Endothelial cell (in vitro differentiated cells): ENCODE measurements at regions not wholly inside any gene's neighbourhood (a gene's known extent, or its start where the extent isn't known, plus 50 kb on each side); places are given as distances from the start of the nearest gene placed in this dataset.

Experiments used
- DNase-seq: peaks from one replicate; pipeline ENCODE4 v3.0.0; 2021; ENCODE audit warnings: low spot score
- H3K27ac Mint-ChIP-seq: one replicate; pipeline ENCODE4 v1.8.0; 2021; ENCODE audit warnings: mixed read lengths, inconsistent platforms; ENCODE audit not compliant: unreplicated experiment
- H3K27me3 Mint-ChIP-seq: one replicate; pipeline ENCODE4 v1.8.0; 2021; ENCODE audit warnings: mild to moderate bottlenecking, moderate library complexity, mixed read lengths, inconsistent platforms; ENCODE audit not compliant: unreplicated experiment
- H3K36me3 Mint-ChIP-seq: one replicate; pipeline ENCODE4 v1.8.0; 2021; ENCODE audit warnings: mild to moderate bottlenecking, low read depth, mixed read lengths, inconsistent platforms; ENCODE audit not compliant: unreplicated experiment
- H3K4me1 Mint-ChIP-seq: one replicate; pipeline ENCODE4 v1.8.0; 2021; ENCODE audit warnings: mild to moderate bottlenecking, mixed read lengths, inconsistent platforms; ENCODE audit not compliant: unreplicated experiment
- H3K4me3 Mint-ChIP-seq: one replicate; pipeline ENCODE4 v1.8.0; 2021; ENCODE audit warnings: mild to moderate bottlenecking, mixed read lengths, inconsistent platforms; ENCODE audit not compliant: unreplicated experiment
- H3K9me3 Mint-ChIP-seq: one replicate; pipeline ENCODE4 v1.8.0; 2021; ENCODE audit warnings: mixed read lengths, inconsistent platforms; ENCODE audit not compliant: unreplicated experiment
- TF ChIP-seq, protein P1 (sequence below): fragments of 200-600 bp; sonication (generic); IDR thresholded peaks from one replicate; pipeline ENCODE4 v1.5.0; 2021; ENCODE audit warnings: antibody characterized with exemption; ENCODE audit not compliant: unreplicated experiment

GRCh38 chr4:96776920-96777527, 937.1 kb downstream of the PDHA2 start:
- Mint-ChIP-seq H3K36me3 (no peaks in the 10 kb centered on the region), H3K4me1 (no peaks in the 10 kb centered on the region), H3K27me3 (peaks cover 3% of the 10 kb centered on the region), H3K9me3 (no peaks in the 10 kb centered on the region), H3K27ac (no peak overlapping the region), H3K4me3 (no peak overlapping the region)
- no peak for DNase-seq
- TF ChIP-seq, protein P1, sequence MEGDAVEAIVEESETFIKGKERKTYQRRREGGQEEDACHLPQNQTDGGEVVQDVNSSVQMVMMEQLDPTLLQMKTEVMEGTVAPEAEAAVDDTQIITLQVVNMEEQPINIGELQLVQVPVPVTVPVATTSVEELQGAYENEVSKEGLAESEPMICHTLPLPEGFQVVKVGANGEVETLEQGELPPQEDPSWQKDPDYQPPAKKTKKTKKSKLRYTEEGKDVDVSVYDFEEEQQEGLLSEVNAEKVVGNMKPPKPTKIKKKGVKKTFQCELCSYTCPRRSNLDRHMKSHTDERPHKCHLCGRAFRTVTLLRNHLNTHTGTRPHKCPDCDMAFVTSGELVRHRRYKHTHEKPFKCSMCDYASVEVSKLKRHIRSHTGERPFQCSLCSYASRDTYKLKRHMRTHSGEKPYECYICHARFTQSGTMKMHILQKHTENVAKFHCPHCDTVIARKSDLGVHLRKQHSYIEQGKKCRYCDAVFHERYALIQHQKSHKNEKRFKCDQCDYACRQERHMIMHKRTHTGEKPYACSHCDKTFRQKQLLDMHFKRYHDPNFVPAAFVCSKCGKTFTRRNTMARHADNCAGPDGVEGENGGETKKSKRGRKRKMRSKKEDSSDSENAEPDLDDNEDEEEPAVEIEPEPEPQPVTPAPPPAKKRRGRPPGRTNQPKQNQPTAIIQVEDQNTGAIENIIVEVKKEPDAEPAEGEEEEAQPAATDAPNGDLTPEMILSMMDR, result no peak

DNA sequence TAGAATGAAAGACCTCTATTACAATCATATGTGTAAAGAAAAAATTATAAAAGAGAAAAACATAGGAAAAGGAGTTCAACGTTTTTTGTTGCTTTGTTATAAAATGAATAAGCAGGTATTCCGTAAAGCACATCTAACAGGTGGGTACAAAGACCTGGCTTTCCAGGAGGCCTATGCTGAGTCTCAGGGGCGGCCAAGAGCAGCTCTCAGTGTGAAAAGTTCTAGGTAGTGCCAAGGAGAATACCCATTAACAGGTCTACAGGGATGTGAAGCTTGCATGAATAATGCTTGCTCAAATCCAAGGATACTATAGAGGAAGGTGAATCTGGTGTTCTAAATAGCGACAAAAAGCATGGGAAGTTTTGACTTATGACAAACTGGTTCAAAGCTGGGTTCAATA, 944.4 kb downstream of the PDHA2 start:
- Mint-ChIP-seq H3K27me3 (peaks cover 1% of the 10 kb centered on the region), H3K4me1 (peaks cover 3% of the 10 kb centered on the region), H3K9me3 (no peaks in the 10 kb centered on the region), H3K36me3 (no peaks in the 10 kb centered on the region), H3K4me3 (no peak overlapping the region), H3K27ac (no peak overlapping the region)
- no peak for DNase-seq
- TF ChIP-seq, protein P1, result no peak

DNA sequence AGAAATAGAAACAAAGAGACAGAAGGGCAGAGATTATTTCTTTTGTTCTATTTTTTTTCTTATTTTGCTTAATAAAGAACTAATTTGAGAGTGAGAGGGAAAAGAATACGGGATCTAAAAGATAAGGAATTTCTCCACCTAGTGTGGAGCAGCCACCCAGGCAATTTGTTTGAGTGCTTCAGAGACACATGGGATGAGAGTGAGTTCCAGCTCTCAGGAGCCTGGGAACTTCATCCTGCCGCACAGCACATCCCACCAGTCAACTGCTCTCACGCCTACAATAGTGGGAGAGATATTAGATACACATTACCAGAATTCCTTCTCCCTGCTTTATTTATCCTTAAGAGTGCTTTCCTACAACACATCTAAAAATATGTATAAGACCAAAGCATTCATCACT, 946.4 kb downstream of the PDHA2 start:
- Mint-ChIP-seq H3K27me3 (no peaks in the 10 kb centered on the region), H3K4me3 (no peak overlapping the region)

GRCh38 chr4:96787766-96788165, 947.9 kb downstream of the PDHA2 start:
- DNase-seq, result no peak
- Mint-ChIP-seq H3K4me3 (no peak overlapping the region), H3K9me3 (no peaks in the 10 kb centered on the region), H3K4me1 (peaks cover 3% of the 10 kb centered on the region), H3K27ac (no peak overlapping the region), H3K27me3 (no peaks in the 10 kb centered on the region), H3K36me3 (no peaks in the 10 kb centered on the region)
- TF ChIP-seq, protein P1, result no peak

More for the DNA sequence above, 946.4 kb downstream of the PDHA2 start:
- Mint-ChIP-seq H3K36me3 (no peaks in the 10 kb centered on the region), H3K9me3 (no peaks in the 10 kb centered on the region), H3K4me1 (peaks cover 3% of the 10 kb centered on the region), H3K27ac (no peak overlapping the region)
- TF ChIP-seq, protein P1, result no peak
- DNase-seq, result no peak

- Mint-ChIP-seq H3K27me3 (no peaks in the 10 kb centered on the region), H3K36me3 (no peaks in the 10 kb centered on the region), H3K4me3 (no peak overlapping the region), H3K9me3 (no peaks in the 10 kb centered on the region), H3K27ac (no peak overlapping the region), H3K4me1 (no peaks in the 10 kb centered on the region)
- no peak for DNase-seq
- TF ChIP-seq, protein P1, result no peak
Observed at GRCh38 chr4:96809563-96809962, 969.7 kb downstream of the PDHA2 start.
